Left ventricle myocardium inferior (tissue), 1 donor: ENCODE measurements at regions not wholly inside any gene's neighbourhood (a gene's known extent, or its start where the extent isn't known, plus 50 kb on each side); places are given as distances from the start of the nearest gene placed in this dataset.

ENCODE experiments used
- DNase-seq: peaks from one replicate; pipeline ENCODE4 v3.0.0-alpha.2; 2020
- H3K27ac ChIP-seq: fragments of 200-600 bp; replicated peaks from 2 replicates; pipeline ENCODE4 v1.8.0; 2021
- H3K27me3 ChIP-seq: fragments of 200-600 bp; 2 replicates; pipeline ENCODE4 v1.8.0; 2021; ENCODE audit warnings: low read depth
- H3K36me3 ChIP-seq: fragments of 200-600 bp; 2 replicates; pipeline ENCODE4 v1.8.0; 2021
- H3K4me1 ChIP-seq: fragments of 200-600 bp; 2 replicates; pipeline ENCODE4 v1.8.0; 2021
- H3K4me3 ChIP-seq: fragments of 200-600 bp; 2 replicates; pipeline ENCODE4 v1.8.0; 2021; ENCODE audit warnings: mild to moderate bottlenecking, moderate library complexity
- H3K9me3 ChIP-seq: fragments of 200-600 bp; replicated peaks from 2 replicates; pipeline ENCODE4 v1.8.0; 2021
- CTCF ChIP-seq: fragments of 200-600 bp; IDR thresholded peaks from 2 replicates; pipeline ENCODE4 v1.8.0; 2021; ENCODE audit warnings: antibody characterized with exemption, mild to moderate bottlenecking, borderline replicate concordance
- intact Hi-C: fragments of 100-400 bp; cut with micrococcal nuclease; formaldehyde crosslinking; loops from one replicate; pipeline ENCODE4 v1.11.0; 2022
- donor health status: DM: no; HTN: yes; CAD: no; lungs with severe emphysema.

- intact Hi-C loops = no loop called here
- H3K4me3 ChIP-seq = no peak overlapping the region
- no peak for TF ChIP-seq CTCF
- H3K9me3 ChIP-seq = no peaks in the 10 kb centered on the region
- H3K36me3 ChIP-seq = no peaks in the 10 kb centered on the region
- H3K27me3 ChIP-seq = no peaks in the 10 kb centered on the region
- H3K4me1 ChIP-seq = no peaks in the 10 kb centered on the region
- no peak overlapping the region for H3K27ac ChIP-seq
- no peak for DNase-seq
These were observed 234.9 kb downstream of the TECRL start for GRCh38 chr4:64174247-64174882.

- Histone ChIP-seq H3K9me3 (no peaks in the 10 kb centered on the region), H3K4me1 (no peaks in the 10 kb centered on the region), H3K27ac (no peak overlapping the region), H3K4me3 (no peak overlapping the region), H3K36me3 (no peaks in the 10 kb centered on the region), H3K27me3 (no peaks in the 10 kb centered on the region)
- no peak for DNase-seq
- TF ChIP-seq CTCF = no peak
- intact Hi-C loops = loop anchor here (10.0 kb wide), 1 partner anchor 368 kb away; no protein-coding TSS in a partner anchor
These were observed 242.9 kb downstream of the TECRL start for GRCh38 chr4:64166365-64166764.

- intact Hi-C loops = no loop called here
- Histone ChIP-seq H3K9me3 (no peaks in the 10 kb centered on the region), H3K36me3 (no peaks in the 10 kb centered on the region), H3K27ac (no peak overlapping the region), H3K4me1 (no peaks in the 10 kb centered on the region), H3K27me3 (no peaks in the 10 kb centered on the region), H3K4me3 (peak overlapping the region; percentile 46)
- peak; percentile 82 for TF ChIP-seq CTCF
- no peak for DNase-seq
These were observed 250.5 kb downstream of the TECRL start for GRCh38 chr4:64158648-64159326.

- Histone ChIP-seq H3K27ac (no peak overlapping the region), H3K4me1 (no peaks in the 10 kb centered on the region), H3K4me3 (no peak overlapping the region), H3K27me3 (no peaks in the 10 kb centered on the region), H3K9me3 (no peaks in the 10 kb centered on the region), H3K36me3 (no peaks in the 10 kb centered on the region)
- no peak for TF ChIP-seq CTCF
- intact Hi-C loops = no loop called here
- DNase-seq = no peak
These were observed 251.9 kb downstream of the TECRL start for GRCh38 chr4:64157397-64157796.

GRCh38 chr4:64156253-64156652 is 253.0 kb downstream of the TECRL start:
- Histone ChIP-seq H3K27me3 (no peaks in the 10 kb centered on the region), H3K4me3 (no peak overlapping the region), H3K9me3 (no peaks in the 10 kb centered on the region), H3K4me1 (no peaks in the 10 kb centered on the region), H3K36me3 (no peaks in the 10 kb centered on the region), H3K27ac (no peak overlapping the region)
- TF ChIP-seq CTCF = no peak
- no peak for DNase-seq
- intact Hi-C loops = no loop called here
